ENCODE measurements at regions not wholly inside any gene's neighbourhood (a gene's known extent, or its start where the extent isn't known, plus 50 kb on each side); places are given as distances from the start of the nearest gene placed in this dataset.

- H3K9ac ChIP-seq (ENCODE audit: low read length): no peak overlapping the region
- H3K27me3 Mint-ChIP-seq: no peaks in the 10 kb centered on the region
- H3K79me2 ChIP-seq (ENCODE audit: control insufficient read depth, insufficient read depth, low read length): no peaks in the 10 kb centered on the region
- no peaks in the 10 kb centered on the region for H3K36me3 ChIP-seq (replicated peaks in 1 of 2; ENCODE audit: control extremely low read depth in 1 of 2, control insufficient read depth in 1 of 2, extremely low read depth in 1 of 2, insufficient read depth in 2 of 2, low read length in 1 of 2)
- H3K4me1 ChIP-seq (ENCODE audit: control insufficient read depth in 2 of 2, insufficient read depth in 2 of 2, low read length in 2 of 2): no peaks in the 10 kb centered on the region
- CTCF ChIA-PET: no interaction called here
- ATAC-seq (ENCODE audit: low read depth) (no peak), DNase-seq (no peak)
- H3K4me1 Mint-ChIP-seq: no peaks in the 10 kb centered on the region
- H3K27ac ChIP-seq (ENCODE audit: low read length in 2 of 2): no peak overlapping the region
- H3K27me3 ChIP-seq (replicated peaks in 1 of 4; ENCODE audit: control extremely low read depth in 1 of 4, control insufficient read depth in 3 of 4, insufficient read depth in 4 of 4, low read length in 3 of 4): no peaks in the 10 kb centered on the region
- no peak overlapping the region for H2AFZ ChIP-seq (ENCODE audit: insufficient read depth, low read depth, low read length, poor library complexity, severe bottlenecking)
- TF ChIP-seq CTCF (IDR thresholded peaks at IDR 0.05) (no peak), EZH2 (IDR thresholded peaks at IDR 0.05; ENCODE audit: borderline replicate concordance, insufficient read depth, low read depth, low read length, poor library complexity, severe bottlenecking) (no peak)
- H3K4me3 Mint-ChIP-seq: no peak overlapping the region
- intact Hi-C loops (cut with micrococcal nuclease): no loop called here
- H3K27ac Mint-ChIP-seq: no peak overlapping the region
- H4K20me1 ChIP-seq (ENCODE audit: control insufficient read depth, insufficient read depth, low read length, poor library complexity, severe bottlenecking): no peaks in the 10 kb centered on the region
- POLR2A ChIA-PET: no interaction called here
- H3K4me2 ChIP-seq (replicated peaks; ENCODE audit: low read depth, low read length, poor library complexity, severe bottlenecking): no peak overlapping the region
- peaks cover 0 to 6% (median 0%) of the 10 kb centered on the region in 3 donors for H3K9me3 ChIP-seq (ENCODE audit: control extremely low read depth in 1 of 3, control insufficient read depth in 2 of 3, insufficient read depth in 1 of 3, low read length in 2 of 3)
- peaks cover 4% of the 10 kb centered on the region for H3K9me3 Mint-ChIP-seq (ENCODE audit: insufficient read depth)
- WGBS (ENCODE audit: insufficient coverage): 78% methylated on average over 4 of the region's 10 CpGs
- no peak overlapping the region for H3K4me3 ChIP-seq (ENCODE audit: control extremely low read depth in 1 of 5, extremely low read depth in 1 of 5, insufficient read depth in 1 of 5, low read depth in 2 of 5, low read length in 4 of 5)
Observed at GRCh38 chr12:127038761-127039160, 1228.2 kb upstream of the TMEM132C start.

- Histone ChIP-seq H3K9ac (ENCODE audit: low read length) (no peak overlapping the region), H2AFZ (ENCODE audit: insufficient read depth, low read depth, low read length, poor library complexity, severe bottlenecking) (no peak overlapping the region), H3K27me3 (replicated peaks in 1 of 4; ENCODE audit: control extremely low read depth in 1 of 4, control insufficient read depth in 3 of 4, insufficient read depth in 4 of 4, low read length in 3 of 4) (no peaks in the 10 kb centered on the region), H3K27ac (ENCODE audit: low read length in 2 of 2) (no peak overlapping the region), H3K4me2 (replicated peaks; ENCODE audit: low read depth, low read length, poor library complexity, severe bottlenecking) (no peak overlapping the region), H3K4me3 (ENCODE audit: control extremely low read depth in 1 of 5, extremely low read depth in 1 of 5, insufficient read depth in 1 of 5, low read depth in 2 of 5, low read length in 4 of 5) (no peak overlapping the region), H3K4me1 (ENCODE audit: control insufficient read depth in 2 of 2, insufficient read depth in 2 of 2, low read length in 2 of 2) (no peaks in the 10 kb centered on the region), H3K36me3 (replicated peaks in 1 of 2; ENCODE audit: control extremely low read depth in 1 of 2, control insufficient read depth in 1 of 2, extremely low read depth in 1 of 2, insufficient read depth in 2 of 2, low read length in 1 of 2) (no peaks in the 10 kb centered on the region), H3K79me2 (ENCODE audit: control insufficient read depth, insufficient read depth, low read length) (no peaks in the 10 kb centered on the region), H4K20me1 (ENCODE audit: control insufficient read depth, insufficient read depth, low read length, poor library complexity, severe bottlenecking) (no peaks in the 10 kb centered on the region), H3K9me3 (ENCODE audit: control extremely low read depth in 1 of 3, control insufficient read depth in 2 of 3, insufficient read depth in 1 of 3, low read length in 2 of 3) (peaks cover 0 to 6% (median 0%) of the 10 kb centered on the region in 3 donors)
- no peak for DNase-seq
- TF ChIP-seq CTCF (IDR thresholded peaks at IDR 0.05): no peak
- no peak for TF ChIP-seq EZH2 (IDR thresholded peaks at IDR 0.05; ENCODE audit: borderline replicate concordance, insufficient read depth, low read depth, low read length, poor library complexity, severe bottlenecking)
- no peak overlapping the region for H3K4me3 Mint-ChIP-seq
- ATAC-seq (ENCODE audit: low read depth): no peak
- H3K9me3 Mint-ChIP-seq (ENCODE audit: insufficient read depth): peaks cover 4% of the 10 kb centered on the region
- no peak overlapping the region for H3K27ac Mint-ChIP-seq
- H3K4me1 Mint-ChIP-seq: no peaks in the 10 kb centered on the region
- H3K27me3 Mint-ChIP-seq: no peaks in the 10 kb centered on the region
- ChIA-PET POLR2A (no interaction called here), CTCF (no interaction called here)
- intact Hi-C loops (cut with micrococcal nuclease): no loop called here
- WGBS (ENCODE audit: insufficient coverage): no CpG with 5 or more reads among the region's 3 CpGs
Observed at GRCh38 chr12:127041985-127042625, 1224.9 kb upstream of the TMEM132C start.

Measured in B cell (primary cell).